ENCODE measurements at regions not wholly inside any gene's neighbourhood (a gene's known extent, or its start where the extent isn't known, plus 50 kb on each side); places are given as distances from the start of the nearest gene placed in this dataset.

DNA sequence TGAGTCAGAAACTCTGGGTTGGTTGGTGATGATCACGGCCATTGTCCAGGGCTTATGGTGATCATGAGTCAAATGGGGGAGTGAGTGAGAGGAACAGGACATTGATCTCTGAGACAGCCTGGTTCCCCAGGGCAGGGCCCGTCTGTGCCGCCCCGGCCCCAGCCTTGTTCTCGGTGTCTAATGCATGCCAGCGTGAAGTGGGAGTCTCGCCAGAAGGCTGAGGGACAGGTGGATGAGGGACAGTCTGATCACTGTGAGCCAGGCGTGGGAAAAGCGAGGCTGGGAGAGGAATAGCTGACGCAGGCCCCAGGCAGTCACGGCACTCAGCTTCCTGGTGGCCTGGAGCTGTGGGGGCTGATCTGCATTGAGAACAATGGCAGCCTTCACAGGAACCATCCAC, 208.3 kb upstream of the HDAC4 start:
- DNase-seq, result no peak

DNA sequence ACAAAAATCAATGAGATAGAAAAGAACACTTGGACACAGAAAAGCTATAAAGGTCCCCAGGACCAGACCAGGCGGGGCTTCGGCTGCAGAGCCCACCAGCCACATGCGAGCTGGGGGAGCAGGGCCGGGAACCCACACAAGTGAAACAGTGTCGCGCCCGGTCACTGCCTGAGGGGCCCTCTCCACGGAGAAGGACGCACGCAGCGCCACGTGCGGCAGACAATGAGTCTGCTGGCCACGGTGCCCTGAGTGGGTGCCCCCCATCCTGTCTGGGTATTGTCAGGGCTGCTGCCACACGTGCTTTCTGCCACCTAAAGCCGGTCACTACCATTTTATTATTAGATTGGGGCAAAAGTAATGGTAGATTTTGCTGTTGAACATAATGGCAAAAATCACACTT, 207.9 kb upstream of the HDAC4 start:
- no peak for DNase-seq

GRCh38 chr2:239608260-239608659, 207.4 kb upstream of the HDAC4 start:
- no peak for DNase-seq

DNA sequence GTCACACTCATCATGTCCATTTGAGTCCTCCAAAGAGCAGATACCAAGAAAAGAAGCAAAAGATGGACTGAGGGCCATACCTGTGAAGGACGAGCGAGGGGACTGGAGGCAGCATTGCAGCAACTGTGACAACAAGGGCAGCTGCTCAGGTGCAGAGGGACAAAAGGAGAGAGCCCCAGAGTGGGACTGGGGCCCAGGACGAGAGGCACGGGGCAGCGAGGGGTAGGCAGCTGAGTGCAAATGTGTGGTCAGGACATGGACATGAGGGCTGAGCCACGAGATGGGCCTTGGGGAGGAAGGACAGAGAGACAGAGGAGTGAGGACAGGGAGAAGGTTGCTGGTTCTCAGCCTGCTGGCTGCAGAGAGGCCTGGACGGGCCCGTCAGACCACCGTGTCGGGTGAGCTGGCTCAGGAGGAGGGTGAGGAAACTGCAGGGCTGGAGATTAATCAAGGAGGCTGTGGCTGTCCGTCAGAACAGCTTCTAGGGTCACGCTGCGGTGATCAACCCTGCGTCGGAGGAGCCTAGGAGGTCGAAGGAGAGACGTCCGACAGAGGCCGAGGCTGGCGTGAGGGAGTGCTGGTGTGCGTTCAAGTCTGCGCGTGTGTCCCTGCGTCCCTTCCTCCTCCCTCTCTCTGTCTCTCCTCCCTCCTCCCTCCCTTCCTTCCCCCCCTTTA, 206.8 kb upstream of the HDAC4 start:
- DNase-seq, result no peak

GRCh38 chr2:239606741-239607516, 206.1 kb upstream of the HDAC4 start:
- DNase-seq, result no peak

DNA sequence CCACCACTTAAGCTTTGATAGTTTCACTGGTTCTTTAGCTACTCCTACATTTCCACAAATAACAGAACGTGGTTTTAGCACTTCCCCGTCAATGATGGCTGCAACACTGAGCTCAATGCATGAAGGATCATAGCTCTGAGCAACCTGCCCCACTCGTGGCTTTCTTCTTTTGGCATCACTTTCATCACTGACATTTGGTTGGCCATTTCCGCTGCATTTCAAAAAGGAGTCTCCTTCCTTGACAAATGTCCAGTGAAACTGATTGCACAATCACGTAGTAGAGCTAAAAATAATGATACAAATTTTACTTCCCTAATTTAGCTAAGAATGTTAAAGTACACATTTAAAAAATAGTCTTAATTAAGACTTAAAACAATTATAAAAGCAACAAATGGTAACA, 205.2 kb upstream of the HDAC4 start:
- DNase-seq, result no peak

DNA sequence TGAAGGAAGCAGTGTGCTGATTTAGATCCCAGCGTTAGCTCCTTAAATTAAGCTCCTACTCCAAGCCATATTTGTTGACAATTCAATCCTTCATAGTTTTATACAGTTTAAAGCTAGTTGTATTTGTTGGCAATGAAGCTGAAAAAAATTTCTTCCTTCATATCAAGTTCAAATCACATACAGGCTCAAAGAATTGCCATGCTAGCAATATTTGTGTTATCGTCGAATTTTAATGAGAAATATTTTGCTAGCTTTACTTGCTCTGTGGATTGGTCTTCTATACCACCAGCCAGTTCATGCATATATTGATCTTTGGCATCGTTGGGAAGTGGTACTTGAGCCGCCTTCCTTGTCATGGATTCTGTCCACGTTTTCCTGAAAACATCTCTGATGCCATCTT, 204.6 kb upstream of the HDAC4 start:
- DNase-seq, result no peak

DNA sequence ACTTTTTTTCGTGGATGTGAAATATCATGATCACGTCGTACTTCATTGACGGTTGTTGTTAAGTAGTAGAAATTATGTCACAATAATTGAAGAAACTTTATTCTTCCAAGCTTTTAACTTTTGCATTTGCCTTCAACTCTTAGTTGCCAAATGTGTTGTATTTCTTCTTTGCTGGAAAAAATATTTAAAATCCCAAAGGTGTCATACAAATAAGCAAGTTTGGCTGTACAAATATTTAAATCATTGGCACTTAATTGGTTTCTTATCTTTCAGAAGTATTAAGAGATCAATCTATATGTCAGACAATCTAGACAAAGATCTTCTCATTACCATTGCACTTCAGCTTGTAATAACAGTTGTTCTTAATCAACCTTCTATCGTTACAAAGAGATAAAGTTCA, 204.0 kb upstream of the HDAC4 start:
- no peak for DNase-seq

GRCh38 chr2:239603411-239604356, 202.9 kb upstream of the HDAC4 start:
- DNase-seq, result no peak

GRCh38 chr2:239602290-239603282, 201.8 kb upstream of the HDAC4 start:
- DNase-seq, result peak in 1 of 2 donors; percentile 12

- no peak for DNase-seq
Measured at GRCh38 chr2:239601880-239602279, 201.1 kb upstream of the HDAC4 start.

DNA sequence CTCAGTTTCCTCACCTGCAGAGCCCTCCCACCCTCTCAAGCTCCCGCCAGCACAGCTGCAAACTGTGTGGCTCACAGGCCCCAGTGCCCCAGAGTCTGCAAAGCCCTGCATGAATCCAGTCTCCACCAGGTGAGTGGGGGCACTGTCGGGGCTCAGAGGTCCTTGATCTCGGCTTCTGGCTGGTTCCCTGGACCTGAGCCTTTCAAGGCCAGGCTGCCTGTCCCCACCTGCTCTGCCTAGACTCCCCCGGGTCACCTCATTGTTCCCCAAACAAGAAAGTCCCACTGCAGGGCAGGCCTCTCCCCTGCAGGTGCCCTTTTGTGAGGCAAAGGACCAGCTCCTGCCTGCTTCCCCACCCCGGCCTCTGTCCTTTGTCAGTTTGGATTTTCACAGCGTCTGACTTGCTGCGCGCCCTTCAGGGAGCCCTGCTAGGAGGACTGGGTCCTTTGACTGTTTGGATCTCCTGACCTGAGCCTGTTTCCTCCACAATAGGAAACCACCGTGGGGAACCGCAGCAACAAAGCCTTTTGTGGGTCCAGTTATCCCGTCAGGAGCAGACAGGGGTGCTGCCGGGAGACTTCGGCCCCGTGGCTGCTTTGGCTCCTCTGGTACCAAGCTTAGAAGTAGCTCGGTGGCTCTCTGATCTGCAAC, 200.5 kb upstream of the HDAC4 start:
- DNase-seq, result no peak

DNA sequence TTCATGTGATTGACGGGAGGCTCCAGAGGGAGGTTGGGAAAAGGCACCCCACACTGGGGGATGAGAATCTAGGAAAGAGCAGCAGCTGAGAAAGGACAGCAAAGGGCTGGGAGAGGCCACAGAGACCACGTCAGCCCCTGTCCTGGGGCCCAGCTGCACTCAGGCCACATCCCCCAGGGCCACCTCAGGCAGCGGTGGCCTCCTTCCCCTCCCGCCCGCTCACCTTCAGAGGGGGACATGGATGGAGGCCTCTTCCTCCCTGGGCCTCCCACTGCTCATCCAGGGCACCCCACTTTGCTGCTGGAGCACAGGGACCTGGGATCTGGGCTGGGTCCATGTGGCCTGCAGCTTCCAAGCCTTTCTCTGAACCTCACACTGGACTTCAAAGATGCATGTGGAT, 199.8 kb upstream of the HDAC4 start:
- DNase-seq, result no peak

GRCh38 chr2:239600001-239600593, 199.3 kb upstream of the HDAC4 start:
- DNase-seq, result no peak

DNA sequence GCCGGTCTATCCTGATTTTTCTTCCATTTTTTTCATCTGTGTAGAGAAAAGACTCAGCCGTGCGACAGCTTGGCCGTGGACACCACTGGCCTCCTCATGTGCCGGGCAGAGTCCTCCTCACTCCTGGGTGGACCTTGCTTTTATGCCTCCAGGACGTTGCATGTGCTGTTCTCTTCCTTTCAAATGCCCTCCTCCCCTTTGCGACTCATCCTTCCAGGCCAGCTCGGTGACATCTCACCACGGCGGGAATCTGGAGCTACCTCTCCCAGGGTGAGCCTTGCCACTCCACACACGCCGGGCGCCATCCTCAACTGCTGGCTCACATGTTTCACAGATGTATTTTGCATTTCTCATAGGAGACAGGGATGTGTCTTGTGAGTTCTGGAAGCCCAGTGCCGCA, 198.5 kb upstream of the HDAC4 start:
- DNase-seq, result no peak

DNA sequence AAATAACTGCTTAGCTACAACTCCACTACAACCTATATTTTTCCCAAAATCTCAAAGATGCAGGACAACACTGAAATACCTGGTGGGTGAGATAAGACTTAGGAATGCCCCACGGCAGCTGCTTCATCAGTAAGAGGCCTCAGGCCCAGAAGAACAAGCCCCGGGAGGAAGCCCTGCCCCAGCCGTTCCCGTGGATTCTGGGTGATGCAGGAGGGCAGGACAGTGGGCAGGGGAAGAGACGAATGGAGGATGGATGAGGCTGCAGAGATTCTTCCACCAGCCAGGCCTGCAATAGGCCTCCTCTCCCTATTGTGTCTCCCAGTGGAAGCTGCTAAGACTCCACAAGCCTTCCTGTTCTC, 197.9 kb upstream of the HDAC4 start:
- DNase-seq, result no peak

DNA sequence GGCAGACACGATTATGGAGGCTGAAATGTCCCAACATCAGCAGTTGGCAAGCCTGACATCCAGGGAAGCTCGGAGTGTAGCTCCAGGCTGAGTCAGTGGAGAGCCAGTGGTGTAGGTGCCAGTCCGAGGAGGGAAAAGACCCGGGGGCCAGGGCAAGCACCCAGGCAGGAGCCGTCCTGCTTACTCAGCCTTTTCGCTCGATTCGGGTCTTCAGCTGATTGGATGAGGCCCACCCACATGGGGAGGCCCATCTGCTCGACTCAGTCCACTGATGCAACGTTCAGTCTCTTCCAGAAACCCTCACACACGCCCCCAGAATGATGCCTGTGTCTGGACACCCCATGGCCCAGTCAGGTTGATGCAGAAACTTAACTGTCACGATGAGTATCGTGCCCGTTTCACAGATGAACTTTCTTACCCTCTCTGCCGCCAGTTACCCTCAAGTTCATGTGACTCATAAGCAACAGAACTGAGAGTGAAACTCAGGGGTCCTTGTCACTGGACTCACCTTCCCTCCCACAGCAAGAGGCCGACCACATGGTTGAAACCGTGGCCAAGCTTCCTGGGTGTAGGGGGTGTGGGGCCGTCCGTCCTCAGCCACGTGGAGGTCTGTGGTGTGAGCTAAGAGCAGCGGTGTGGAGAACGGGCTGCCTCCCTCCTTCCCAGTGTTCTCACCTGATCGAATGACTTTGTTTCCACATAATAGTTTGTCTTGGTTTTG, 197.4 kb upstream of the HDAC4 start:
- DNase-seq, result no peak

- DNase-seq, result no peak
Measured at GRCh38 chr2:239597216-239597615, 196.4 kb upstream of the HDAC4 start.

- no peak for DNase-seq
Measured at GRCh38 chr2:239596792-239597191, 196.0 kb upstream of the HDAC4 start.

GRCh38 chr2:239596253-239596652, 195.4 kb upstream of the HDAC4 start:
- no peak for DNase-seq

GRCh38 chr2:239595726-239596125, 194.9 kb upstream of the HDAC4 start:
- DNase-seq, result no peak
